SK-N-SH treated with all-trans-retinoic acid at 6 μM for 48 hours (cell line): ENCODE measurements at regions not wholly inside any gene's neighbourhood (a gene's known extent, or its start where the extent isn't known, plus 50 kb on each side); places are given as distances from the start of the nearest gene placed in this dataset.

Experiments
- CREB5 ChIP-seq: fragments of 250-450 bp; sonication (Bioruptor Pico); IDR thresholded peaks from 2 replicates; pipeline ENCODE4 v1.5.1; 2020; ENCODE audit warnings: low read depth, mild to moderate bottlenecking, moderate library complexity
- CSRNP3 ChIP-seq: fragments of 250-450 bp; sonication (Bioruptor Pico); IDR thresholded peaks from 2 replicates; pipeline ENCODE4 v1.5.1; 2021; ENCODE audit warnings: mild to moderate bottlenecking, moderate library complexity
- SNAI2 ChIP-seq: fragments of 250-450 bp; sonication (Bioruptor Pico); IDR thresholded peaks from 2 replicates; pipeline ENCODE4 v1.5.0; 2020; ENCODE audit warnings: mild to moderate bottlenecking, moderate library complexity
- ZC3H10 ChIP-seq: fragments of 250-450 bp; sonication (Bioruptor Pico); IDR thresholded peaks from 2 replicates; pipeline ENCODE4 v1.5.1; 2021; ENCODE audit warnings: mild to moderate bottlenecking, moderate library complexity

- TF ChIP-seq CSRNP3 (CRISPR knock-in tag) (no peak), CREB5 (CRISPR knock-in tag) (no peak), ZC3H10 (CRISPR knock-in tag) (no peak), SNAI2 (CRISPR knock-in tag) (no peak)
These were observed 158.5 kb downstream of the MID1IP1 start for GRCh38 chrX:38959736-38960135.
